ACC112 (cell line): ENCODE measurements at regions not wholly inside any gene's neighbourhood (a gene's known extent, or its start where the extent isn't known, plus 50 kb on each side); places are given as distances from the start of the nearest gene placed in this dataset.
A peak's percentile ranks its signal among the peaks of the same experiment; 100 is the strongest.

Experiments used
- H2AFZ ChIP-seq: fragments of 200-600 bp; sonication (generic); one replicate; pipeline ENCODE4 v1.6.0; 2017; ENCODE audit warnings: antibody characterized with exemption, low read length; ENCODE audit not compliant: unreplicated experiment
- H3K27ac ChIP-seq: fragments of 200-600 bp; sonication (generic); 2 replicates; pipeline ENCODE4 v1.5.1; 2014; ENCODE audit warnings: low read depth, mild to moderate bottlenecking, antibody characterized with exemption, low read length, moderate library complexity
- H3K27me3 ChIP-seq: fragments of 200-600 bp; sonication (generic); 2 replicates; pipeline ENCODE4 v1.6.1; 2014; ENCODE audit warnings: mild to moderate bottlenecking, antibody characterized with exemption, low read length, moderate library complexity, mixed read lengths; ENCODE audit not compliant: insufficient read depth
- H3K36me3 ChIP-seq: fragments of 200-600 bp; sonication (generic); 2 replicates; pipeline ENCODE4 v1.6.1; 2016; ENCODE audit warnings: mild to moderate bottlenecking, antibody characterized with exemption, low read length, moderate library complexity, mixed read lengths; ENCODE audit not compliant: insufficient read depth
- H3K4me1 ChIP-seq: fragments of 200-600 bp; sonication (generic); one replicate; pipeline ENCODE4 v1.6.1; 2016; ENCODE audit warnings: low read length, mixed read lengths; ENCODE audit not compliant: insufficient read depth, unreplicated experiment, control insufficient read depth
- H3K4me3 ChIP-seq: fragments of 200-600 bp; sonication (generic); 2 replicates; pipeline ENCODE4 v1.5.1; 2014; ENCODE audit warnings: mild to moderate bottlenecking, low read depth, low read length
- H3K79me2 ChIP-seq: fragments of 200-600 bp; sonication (generic); one replicate; pipeline ENCODE4 v1.6.0; 2016; ENCODE audit warnings: low read length; ENCODE audit not compliant: control insufficient read depth, unreplicated experiment, insufficient read depth

DNA sequence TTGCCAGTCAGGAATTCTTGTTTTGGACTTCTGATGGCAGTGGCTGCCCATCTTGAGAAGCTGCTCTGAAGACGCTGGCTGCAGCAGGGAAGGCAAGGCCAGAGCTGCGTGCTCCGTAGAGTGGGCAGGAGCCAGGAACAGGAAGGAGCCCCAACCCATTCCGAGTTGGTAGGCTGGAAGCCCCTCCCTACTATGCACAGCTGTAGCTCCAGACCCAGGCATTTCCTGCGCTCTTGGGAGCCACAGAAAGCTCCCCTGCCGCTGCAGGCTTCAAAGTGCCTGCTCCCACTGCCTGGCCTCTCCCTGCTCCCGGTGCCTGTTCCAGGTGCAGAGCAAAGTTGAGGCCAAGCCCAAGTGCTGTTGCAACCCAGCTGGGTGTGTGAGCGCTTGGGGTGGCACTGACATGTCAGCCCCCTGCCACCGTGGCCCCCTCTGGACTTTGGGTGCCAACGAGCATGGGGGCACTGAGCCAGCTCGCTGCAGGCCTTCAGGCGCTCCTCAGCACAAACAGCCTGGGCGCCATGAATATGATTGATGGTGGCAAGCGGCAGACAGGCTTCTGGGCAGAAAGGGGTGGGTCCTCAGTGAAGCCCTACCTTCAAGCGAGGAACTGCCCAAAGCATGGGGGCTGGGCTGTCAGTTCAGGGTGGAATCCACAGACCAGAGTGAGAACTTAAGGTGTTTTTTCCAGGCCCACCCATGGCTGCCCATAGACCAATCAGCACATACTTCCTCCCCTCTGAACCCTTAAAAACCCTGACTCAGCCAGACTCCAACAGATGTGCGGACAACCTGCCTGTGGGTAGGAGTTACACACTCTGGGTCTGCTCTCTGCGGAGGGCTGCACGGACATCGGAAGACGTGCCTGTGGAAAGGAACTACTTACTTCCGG, 677.2 kb upstream of the INTU start:
- Histone ChIP-seq H3K4me1 (no peaks in the 10 kb centered on the region), H2AFZ (no peak overlapping the region), H3K36me3 (no peaks in the 10 kb centered on the region), H3K4me3 (no peak overlapping the region), H3K27ac (no peak overlapping the region), H3K79me2 (no peaks in the 10 kb centered on the region), H3K27me3 (no peaks in the 10 kb centered on the region)

DNA sequence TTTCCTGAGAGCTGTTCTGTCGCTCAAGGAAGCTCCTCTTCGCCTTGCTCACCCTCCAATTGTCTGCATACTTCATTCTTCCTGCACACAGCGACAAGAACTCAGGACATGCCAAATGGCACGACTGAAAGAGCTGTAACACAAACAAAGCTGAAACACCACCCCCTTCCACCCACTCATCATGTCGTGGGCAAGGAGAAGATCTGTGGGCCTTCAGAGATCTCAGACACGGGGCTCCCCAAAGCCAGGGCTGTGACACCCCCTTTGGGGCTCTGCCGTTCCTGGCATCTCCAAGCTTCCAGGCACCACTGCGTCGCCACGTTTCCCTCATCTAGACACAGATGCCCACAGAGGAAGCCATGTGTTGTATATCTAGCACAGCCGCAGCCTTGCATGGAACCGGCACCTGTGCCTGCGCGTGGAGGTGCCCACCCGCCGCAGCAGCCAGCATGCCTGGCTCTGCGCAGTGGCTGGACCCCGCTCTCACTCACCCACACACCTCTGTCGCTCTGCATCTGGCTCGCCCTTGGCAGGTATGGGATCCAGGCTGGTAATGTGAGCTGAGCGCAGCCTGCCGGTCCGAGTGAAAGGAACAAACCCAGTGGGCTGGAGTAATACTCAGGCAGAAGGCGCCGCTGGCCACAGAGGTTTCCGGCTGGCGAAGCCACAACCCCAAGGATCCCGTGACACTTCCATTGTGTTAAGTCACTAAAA, 676.4 kb upstream of the INTU start:
- Histone ChIP-seq H3K79me2 (no peaks in the 10 kb centered on the region), H3K4me3 (no peak overlapping the region), H3K27me3 (no peaks in the 10 kb centered on the region), H3K4me1 (no peaks in the 10 kb centered on the region), H3K36me3 (no peaks in the 10 kb centered on the region), H2AFZ (no peak overlapping the region), H3K27ac (no peak overlapping the region)

DNA sequence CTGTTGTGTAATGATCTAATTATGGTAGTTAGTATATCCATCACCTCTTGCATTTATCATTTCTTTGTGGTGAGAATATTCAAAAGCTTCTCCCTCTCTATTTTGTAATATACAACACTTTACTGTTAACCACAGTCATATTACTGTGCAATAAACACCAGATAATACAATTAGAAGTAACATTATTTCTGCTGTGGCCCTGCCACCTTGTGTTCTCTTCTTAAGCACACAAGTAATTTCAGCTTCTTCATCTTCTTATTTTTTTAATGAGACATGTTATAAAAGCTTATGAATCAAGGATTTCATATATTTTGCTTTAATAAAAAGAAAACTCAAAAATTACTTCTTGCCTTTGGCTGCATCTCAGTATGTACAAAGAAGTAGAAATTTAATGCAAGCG, 675.2 kb upstream of the INTU start:
- no peaks in the 10 kb centered on the region for H3K79me2 ChIP-seq
- H3K4me1 ChIP-seq, result no peaks in the 10 kb centered on the region
- no peaks in the 10 kb centered on the region for H3K36me3 ChIP-seq
- H3K4me3 ChIP-seq, result no peak overlapping the region
- no peak overlapping the region for H3K27ac ChIP-seq
- no peak overlapping the region for H2AFZ ChIP-seq
- no peaks in the 10 kb centered on the region for H3K27me3 ChIP-seq

DNA sequence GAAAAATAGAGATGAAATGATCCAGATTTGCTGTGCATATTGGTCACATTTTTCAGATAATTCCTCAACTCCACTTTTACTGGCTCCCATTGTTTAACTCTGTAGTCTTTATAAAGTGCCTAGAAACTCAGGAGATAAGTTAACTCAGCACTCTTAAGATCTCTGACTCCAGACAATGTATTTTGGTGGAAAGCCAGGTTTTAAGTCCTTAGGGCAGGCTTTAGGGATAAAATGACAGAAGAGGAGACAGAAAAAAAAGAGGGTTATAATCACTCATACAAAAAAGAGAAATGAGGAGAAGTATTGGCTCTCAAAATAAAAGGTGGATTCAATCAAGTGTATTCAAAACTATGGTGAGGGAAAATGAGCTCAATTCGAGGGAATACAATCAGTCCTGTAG, 674.8 kb upstream of the INTU start:
- no peak overlapping the region for H3K27ac ChIP-seq

DNA sequence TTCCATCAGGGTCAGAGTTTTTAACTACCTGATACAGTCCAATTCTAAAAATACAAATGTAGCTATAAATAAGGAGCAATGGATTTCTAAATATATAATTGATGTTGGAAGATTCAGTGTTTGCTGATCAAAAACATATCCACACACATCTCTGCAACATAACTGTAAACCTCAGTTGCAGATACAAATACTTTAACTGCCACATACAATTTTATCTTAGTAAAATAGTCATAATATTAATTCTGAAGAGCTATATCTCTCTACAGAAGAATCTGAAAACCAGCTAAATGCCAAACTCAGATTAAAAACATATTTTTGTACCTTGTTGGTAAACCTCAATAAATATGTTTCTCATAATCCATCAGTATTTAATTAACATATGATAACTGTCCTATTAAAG, 674.3 kb upstream of the INTU start:
- Histone ChIP-seq H3K4me1 (no peaks in the 10 kb centered on the region), H3K36me3 (no peaks in the 10 kb centered on the region), H3K79me2 (no peaks in the 10 kb centered on the region), H2AFZ (no peak overlapping the region), H3K4me3 (no peak overlapping the region), H3K27ac (no peak overlapping the region), H3K27me3 (no peaks in the 10 kb centered on the region)

More for the DNA sequence above, 674.8 kb upstream of the INTU start:
- Histone ChIP-seq H3K36me3 (no peaks in the 10 kb centered on the region), H3K79me2 (no peaks in the 10 kb centered on the region), H3K4me3 (no peak overlapping the region), H3K4me1 (no peaks in the 10 kb centered on the region), H2AFZ (no peak overlapping the region), H3K27me3 (no peaks in the 10 kb centered on the region)

DNA sequence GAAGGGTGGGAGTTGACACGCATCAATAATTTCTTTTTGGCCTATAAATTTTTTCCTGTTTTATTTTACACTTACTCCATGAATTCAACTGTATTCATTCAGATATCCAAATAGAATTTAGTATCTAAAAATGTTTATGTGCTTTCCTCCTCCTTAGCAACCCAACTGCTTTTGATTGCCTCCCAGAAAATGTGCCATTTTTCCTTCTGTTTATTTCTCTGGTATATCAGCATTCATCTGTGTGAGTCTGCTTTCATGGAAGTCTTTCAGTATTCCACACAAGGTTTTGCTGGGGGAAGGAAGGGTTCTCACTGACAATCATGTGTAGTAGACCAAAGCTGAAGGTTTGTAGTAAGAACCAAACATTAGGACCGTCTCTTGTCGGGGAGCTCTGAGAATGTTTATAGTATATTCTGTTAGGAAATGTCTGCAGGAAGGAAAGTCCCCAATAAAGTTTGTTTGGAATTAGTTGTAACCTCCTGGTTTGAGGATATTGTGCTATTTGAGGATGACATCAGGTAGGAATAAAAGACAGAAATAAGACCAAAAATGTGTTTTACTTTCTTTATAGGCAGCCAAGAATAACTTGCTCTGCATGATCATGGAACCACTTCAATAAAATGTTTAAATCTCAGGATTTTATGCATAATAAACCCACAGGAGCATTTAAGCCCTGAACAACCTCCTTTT, 673.6 kb upstream of the INTU start:
- Histone ChIP-seq H3K36me3 (no peaks in the 10 kb centered on the region), H3K4me1 (no peaks in the 10 kb centered on the region), H3K27me3 (no peaks in the 10 kb centered on the region), H3K4me3 (no peak overlapping the region), H3K27ac (no peak overlapping the region), H2AFZ (peak overlapping the region; percentile 17), H3K79me2 (no peaks in the 10 kb centered on the region)

DNA sequence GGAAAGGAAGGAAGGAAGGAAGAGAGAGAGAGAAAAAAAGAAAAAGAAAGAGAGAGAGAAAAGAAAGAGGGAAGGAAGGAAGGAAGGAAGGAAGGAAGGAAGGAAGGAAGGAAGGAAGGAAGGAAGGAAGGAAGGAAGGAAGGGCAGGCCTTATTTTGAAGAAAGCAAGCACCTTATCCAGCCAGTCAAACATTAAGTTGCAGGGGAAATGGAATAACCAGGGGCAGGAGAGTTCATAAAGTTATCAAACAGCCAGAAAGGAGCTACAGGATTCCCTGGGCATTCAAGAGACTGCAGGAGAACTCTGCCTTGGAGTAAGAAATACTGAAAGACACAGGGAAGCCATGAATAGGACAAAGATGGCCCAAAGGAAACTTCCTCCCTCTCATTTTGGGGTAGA, 672.0 kb upstream of the INTU start:
- Histone ChIP-seq H3K4me3 (no peak overlapping the region), H3K79me2 (no peaks in the 10 kb centered on the region), H2AFZ (no peak overlapping the region), H3K27me3 (no peaks in the 10 kb centered on the region), H3K27ac (no peak overlapping the region), H3K36me3 (no peaks in the 10 kb centered on the region), H3K4me1 (no peaks in the 10 kb centered on the region)

DNA sequence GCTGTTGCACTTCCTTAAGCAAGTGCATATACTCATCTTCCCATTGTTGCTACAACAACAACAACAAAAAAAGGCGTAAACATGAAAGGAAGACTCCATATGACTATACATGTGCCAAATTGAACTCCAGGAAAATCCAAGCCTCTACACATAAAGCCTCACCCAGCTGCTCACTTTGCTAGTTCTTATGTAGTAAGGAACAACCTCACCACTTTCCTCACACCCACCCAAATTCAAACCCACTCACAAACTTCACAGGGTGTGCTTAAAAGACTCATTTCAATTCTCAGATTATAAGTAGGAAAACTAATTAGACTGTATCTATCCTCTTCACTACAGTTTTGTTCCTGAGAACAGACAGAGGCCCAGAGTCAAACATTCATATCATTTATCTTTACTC, 671.1 kb upstream of the INTU start:
- H3K27me3 ChIP-seq, result no peaks in the 10 kb centered on the region
- no peak overlapping the region for H3K4me3 ChIP-seq
- H3K79me2 ChIP-seq, result no peaks in the 10 kb centered on the region
- no peak overlapping the region for H2AFZ ChIP-seq
- no peaks in the 10 kb centered on the region for H3K4me1 ChIP-seq
- no peaks in the 10 kb centered on the region for H3K36me3 ChIP-seq
- H3K27ac ChIP-seq, result no peak overlapping the region

DNA sequence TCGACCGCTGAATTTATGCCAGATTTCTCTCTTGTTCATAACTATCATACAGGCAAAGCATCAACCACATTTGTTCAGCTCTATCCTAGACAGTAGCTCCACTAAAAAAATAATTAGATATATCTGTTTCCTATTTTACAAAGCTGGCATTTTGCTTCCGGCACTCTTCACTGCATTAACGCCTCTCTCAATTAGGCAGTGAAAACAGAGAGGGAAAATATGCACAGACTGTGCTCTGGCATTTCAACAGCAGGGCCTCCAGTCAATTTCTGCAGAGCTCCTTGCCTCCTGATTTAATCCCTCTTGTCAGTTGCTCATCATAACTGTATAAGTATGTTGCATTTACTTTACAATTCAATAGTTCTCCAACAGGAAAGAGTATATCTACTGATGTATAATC, 666.9 kb upstream of the INTU start:
- H3K36me3 ChIP-seq, result no peaks in the 10 kb centered on the region
- H2AFZ ChIP-seq, result no peak overlapping the region
- no peak overlapping the region for H3K4me3 ChIP-seq
- no peaks in the 10 kb centered on the region for H3K79me2 ChIP-seq
- no peaks in the 10 kb centered on the region for H3K27me3 ChIP-seq
- no peaks in the 10 kb centered on the region for H3K4me1 ChIP-seq
- no peak overlapping the region for H3K27ac ChIP-seq

DNA sequence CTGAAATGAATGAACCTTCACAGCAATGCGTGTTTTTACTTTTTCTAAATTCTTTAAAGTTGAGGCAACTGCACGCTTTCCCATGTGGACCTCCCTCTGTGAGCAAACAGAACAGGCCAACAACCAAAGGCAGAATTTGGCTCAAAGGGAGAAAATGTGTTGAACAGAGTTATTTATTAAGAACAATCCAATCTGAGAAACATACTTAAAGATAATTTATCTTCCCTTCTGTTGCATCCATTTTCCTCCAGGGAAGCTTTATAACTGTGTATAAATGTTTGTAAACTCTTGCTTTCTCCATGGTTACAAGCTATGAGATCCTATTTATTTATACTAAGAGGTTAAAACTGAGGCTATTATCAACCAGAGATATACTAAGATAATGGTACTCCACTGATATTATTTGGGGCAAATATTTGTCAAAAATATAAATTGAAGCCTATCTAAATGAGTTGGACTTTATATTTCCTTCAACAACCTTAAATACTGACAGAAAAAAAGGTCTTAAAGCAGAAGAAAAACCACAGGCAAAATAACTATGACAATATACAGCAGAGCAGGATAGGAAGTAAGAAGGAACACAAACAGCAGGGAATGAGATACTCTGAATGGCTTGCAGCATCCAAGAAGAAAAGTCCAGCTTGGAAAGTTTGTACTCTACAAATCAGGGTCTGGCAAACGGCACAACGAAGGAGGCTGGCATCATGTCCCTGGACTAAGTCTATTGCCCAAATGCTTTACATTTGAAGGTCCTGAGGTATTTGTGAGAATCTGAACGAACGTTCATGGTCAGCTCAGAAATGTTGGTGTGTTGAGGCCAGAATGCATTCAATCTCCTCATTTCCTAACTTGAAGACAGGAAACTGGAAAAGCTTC, 663.2 kb upstream of the INTU start:
- no peaks in the 10 kb centered on the region for H3K27me3 ChIP-seq
- H3K79me2 ChIP-seq, result no peaks in the 10 kb centered on the region
- no peaks in the 10 kb centered on the region for H3K36me3 ChIP-seq
- no peak overlapping the region for H3K27ac ChIP-seq
- no peak overlapping the region for H2AFZ ChIP-seq
- no peak overlapping the region for H3K4me3 ChIP-seq
- no peaks in the 10 kb centered on the region for H3K4me1 ChIP-seq
